Body of pancreas (tissue), 4 donors: ENCODE measurements at regions not wholly inside any gene's neighbourhood (a gene's known extent, or its start where the extent isn't known, plus 50 kb on each side); places are given as distances from the start of the nearest gene placed in this dataset.

Source experiments
- CTCF ChIP-seq, 7 experiments: fragments of 450-650 bp in 4 of 7; fragments of 200-600 bp in 3 of 7; sonication (generic) in 3 of 7; IDR thresholded peaks; one replicate each; pipeline ENCODE4 v1.5.1; 2016 to 2019; ENCODE audit warnings: antibody characterized with exemption in 7 of 7
- POLR2A ChIP-seq, 3 donors: fragments of 450-650 bp; IDR thresholded peaks; one replicate each; pipeline ENCODE4 v1.6.1; 2016; ENCODE audit warnings: antibody characterized with exemption in 3 of 3, mild to moderate bottlenecking in 2 of 3

DNA sequence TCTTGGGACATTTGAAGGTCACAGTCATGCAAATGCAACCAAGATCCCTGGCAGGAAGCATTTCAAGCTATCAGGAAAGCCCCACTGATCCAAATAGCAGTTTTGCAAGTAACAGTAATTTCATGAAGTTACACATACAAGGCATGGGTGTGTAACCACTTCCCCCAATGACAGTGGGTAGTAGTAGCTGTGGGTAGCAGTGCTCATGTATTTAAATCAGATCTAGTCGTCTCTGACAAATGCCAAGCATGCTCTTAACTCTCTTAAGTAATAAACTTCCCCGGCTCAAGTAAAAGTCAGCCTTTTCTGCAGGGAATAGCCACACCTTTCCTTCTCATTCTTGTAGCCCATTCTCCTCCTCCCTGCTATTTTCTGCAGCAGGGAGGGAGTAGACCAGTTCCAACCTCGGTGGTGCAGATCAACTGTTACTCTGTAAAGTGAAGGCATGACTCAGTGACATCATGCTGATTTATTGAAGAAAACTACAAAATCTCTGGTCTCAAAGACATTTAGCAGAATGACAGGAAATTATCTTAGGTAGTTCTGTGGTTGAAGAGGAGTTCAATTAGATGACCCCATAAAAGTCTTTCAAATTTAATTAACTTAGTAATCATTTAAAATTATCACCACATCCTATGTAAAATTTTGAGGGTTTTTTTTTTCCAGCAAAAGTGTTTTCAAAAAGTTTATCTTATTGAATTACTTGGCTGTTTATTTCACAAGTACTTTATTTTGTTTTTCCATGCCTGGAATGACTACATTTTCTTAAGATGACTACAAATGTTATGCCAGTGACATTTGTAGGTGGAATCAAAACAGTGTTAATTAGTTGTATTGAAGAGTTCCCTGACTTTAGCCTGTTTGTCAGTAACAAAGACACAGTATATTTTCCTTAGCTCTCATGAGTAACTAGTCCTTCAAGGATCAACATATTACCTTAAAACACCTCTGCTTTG, 568.3 kb downstream of the INHBA start:
- TF ChIP-seq CTCF (IDR thresholded peaks at IDR 0.05) (no peak), POLR2A (IDR thresholded peaks at IDR 0.05) (no peak)
